Gastroesophageal sphincter (tissue), 2 donors: ENCODE measurements at regions not wholly inside any gene's neighbourhood (a gene's known extent, or its start where the extent isn't known, plus 50 kb on each side); places are given as distances from the start of the nearest gene placed in this dataset.

Experiments used
- POLR2A ChIP-seq, 2 donors: fragments of 450-650 bp; IDR thresholded peaks; one replicate each; pipeline ENCODE4 v1.6.1; 2017; ENCODE audit warnings: antibody characterized with exemption in 2 of 2, mild to moderate bottlenecking in 2 of 2, moderate library complexity in 1 of 2
- POLR2AphosphoS5 ChIP-seq: sonication (generic); formaldehyde crosslinking; IDR thresholded peaks from one replicate; pipeline ENCODE4 v1.6.1; 2017; ENCODE audit warnings: antibody characterized with exemption

DNA sequence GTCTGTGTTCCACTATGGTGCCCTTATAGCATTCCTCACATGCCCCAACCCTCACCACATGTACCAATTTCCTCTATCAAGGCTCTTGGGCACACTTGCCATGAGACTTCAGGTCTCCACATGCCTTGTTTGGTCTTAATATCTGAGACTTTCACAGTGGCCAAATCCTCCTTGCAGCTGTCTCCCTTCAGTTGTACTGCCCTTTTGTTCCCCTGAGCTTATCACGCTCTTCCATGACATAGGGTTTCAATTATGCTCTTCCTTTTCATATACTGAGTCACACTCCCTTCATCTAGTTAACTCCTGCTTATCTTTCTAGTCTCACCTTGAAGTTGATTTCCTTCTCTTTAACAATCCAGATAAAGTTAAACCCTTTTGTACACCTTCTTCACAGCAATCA, 212.9 kb downstream of the PDHA2 start:
- TF ChIP-seq POLR2AphosphoS5: no peak
- TF ChIP-seq POLR2A (IDR thresholded peaks at IDR 0.05): no peak
